ENCODE measurements at regions not wholly inside any gene's neighbourhood (a gene's known extent, or its start where the extent isn't known, plus 50 kb on each side); places are given as distances from the start of the nearest gene placed in this dataset.

DNA sequence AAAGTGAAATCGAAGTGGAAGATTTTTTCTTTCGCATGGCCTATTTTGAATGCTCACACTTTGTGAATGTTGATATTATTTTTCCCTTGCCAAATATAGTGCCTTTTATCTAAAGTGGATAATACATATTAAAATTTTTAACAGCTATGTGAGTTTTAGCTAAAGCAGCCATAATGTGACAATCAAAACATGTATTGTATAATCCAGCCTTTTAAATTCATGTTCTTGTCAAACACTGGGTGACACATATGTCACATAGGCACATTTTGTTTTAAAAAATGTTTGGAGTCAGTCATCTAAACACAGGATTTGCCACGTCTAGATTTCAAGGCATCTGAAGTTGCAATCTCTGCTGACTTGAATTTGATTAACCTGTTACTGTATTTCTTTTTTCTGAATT lies 1256.6 kb downstream of the SLITRK1 start:
- TF ChIP-seq, protein P1, sequence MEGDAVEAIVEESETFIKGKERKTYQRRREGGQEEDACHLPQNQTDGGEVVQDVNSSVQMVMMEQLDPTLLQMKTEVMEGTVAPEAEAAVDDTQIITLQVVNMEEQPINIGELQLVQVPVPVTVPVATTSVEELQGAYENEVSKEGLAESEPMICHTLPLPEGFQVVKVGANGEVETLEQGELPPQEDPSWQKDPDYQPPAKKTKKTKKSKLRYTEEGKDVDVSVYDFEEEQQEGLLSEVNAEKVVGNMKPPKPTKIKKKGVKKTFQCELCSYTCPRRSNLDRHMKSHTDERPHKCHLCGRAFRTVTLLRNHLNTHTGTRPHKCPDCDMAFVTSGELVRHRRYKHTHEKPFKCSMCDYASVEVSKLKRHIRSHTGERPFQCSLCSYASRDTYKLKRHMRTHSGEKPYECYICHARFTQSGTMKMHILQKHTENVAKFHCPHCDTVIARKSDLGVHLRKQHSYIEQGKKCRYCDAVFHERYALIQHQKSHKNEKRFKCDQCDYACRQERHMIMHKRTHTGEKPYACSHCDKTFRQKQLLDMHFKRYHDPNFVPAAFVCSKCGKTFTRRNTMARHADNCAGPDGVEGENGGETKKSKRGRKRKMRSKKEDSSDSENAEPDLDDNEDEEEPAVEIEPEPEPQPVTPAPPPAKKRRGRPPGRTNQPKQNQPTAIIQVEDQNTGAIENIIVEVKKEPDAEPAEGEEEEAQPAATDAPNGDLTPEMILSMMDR (IDR thresholded peaks at IDR 0.05; ENCODE audit: insufficient read depth, low read length), result no peak
- TF ChIP-seq, protein P2, sequence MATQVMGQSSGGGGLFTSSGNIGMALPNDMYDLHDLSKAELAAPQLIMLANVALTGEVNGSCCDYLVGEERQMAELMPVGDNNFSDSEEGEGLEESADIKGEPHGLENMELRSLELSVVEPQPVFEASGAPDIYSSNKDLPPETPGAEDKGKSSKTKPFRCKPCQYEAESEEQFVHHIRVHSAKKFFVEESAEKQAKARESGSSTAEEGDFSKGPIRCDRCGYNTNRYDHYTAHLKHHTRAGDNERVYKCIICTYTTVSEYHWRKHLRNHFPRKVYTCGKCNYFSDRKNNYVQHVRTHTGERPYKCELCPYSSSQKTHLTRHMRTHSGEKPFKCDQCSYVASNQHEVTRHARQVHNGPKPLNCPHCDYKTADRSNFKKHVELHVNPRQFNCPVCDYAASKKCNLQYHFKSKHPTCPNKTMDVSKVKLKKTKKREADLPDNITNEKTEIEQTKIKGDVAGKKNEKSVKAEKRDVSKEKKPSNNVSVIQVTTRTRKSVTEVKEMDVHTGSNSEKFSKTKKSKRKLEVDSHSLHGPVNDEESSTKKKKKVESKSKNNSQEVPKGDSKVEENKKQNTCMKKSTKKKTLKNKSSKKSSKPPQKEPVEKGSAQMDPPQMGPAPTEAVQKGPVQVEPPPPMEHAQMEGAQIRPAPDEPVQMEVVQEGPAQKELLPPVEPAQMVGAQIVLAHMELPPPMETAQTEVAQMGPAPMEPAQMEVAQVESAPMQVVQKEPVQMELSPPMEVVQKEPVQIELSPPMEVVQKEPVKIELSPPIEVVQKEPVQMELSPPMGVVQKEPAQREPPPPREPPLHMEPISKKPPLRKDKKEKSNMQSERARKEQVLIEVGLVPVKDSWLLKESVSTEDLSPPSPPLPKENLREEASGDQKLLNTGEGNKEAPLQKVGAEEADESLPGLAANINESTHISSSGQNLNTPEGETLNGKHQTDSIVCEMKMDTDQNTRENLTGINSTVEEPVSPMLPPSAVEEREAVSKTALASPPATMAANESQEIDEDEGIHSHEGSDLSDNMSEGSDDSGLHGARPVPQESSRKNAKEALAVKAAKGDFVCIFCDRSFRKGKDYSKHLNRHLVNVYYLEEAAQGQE (IDR thresholded peaks at IDR 0.05; ENCODE audit: insufficient replicate concordance, low read depth), result no peak
- TF ChIP-seq GABPA (IDR thresholded peaks at IDR 0.05; ENCODE audit: low read depth) (no peak), POLR2AphosphoS5 (IDR thresholded peaks at IDR 0.05; ENCODE audit: low read depth) (no peak)

Data from HL-60 (cell line).